SK-N-DZ (cell line): ENCODE measurements at regions not wholly inside any gene's neighbourhood (a gene's known extent, or its start where the extent isn't known, plus 50 kb on each side); places are given as distances from the start of the nearest gene placed in this dataset.
A peak's percentile ranks its signal among the peaks of the same experiment; 100 is the strongest.
"Not testable (repeated sequence)": the region's sequence is repeated elsewhere in the genome, so short reads cannot be mapped to it uniquely, and the experiment has no call there.

Experiments used
- DNase-seq: peaks from one replicate; pipeline ENCODE4 v3.0.0-alpha.2; 2015; ENCODE audit warnings: low spot score

DNA sequence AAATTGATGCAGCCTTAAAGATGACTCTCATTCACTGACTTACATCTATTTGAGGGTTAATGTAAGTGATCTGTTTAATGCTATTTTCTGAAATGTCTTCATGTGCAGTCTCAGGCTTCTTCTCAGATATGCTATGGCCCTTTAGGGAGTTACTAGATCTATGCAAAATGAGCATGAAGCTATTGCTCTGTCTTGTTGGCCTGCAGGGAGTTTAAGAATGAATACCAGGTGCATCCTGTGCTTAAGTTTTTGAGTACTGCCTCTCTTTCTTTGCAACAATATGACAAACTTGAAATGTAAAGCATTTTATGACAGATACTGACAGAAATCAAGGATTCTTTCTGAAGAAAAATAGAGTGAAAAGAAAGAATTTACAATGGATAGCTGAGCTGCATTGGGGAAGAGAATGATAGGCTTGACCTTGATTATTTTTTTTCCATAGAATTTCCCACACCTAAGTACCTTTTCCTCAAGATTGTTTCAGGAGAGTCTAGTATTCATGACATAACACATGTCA lies 1058.3 kb upstream of the TMEFF2 start:
- no peak for DNase-seq

DNA sequence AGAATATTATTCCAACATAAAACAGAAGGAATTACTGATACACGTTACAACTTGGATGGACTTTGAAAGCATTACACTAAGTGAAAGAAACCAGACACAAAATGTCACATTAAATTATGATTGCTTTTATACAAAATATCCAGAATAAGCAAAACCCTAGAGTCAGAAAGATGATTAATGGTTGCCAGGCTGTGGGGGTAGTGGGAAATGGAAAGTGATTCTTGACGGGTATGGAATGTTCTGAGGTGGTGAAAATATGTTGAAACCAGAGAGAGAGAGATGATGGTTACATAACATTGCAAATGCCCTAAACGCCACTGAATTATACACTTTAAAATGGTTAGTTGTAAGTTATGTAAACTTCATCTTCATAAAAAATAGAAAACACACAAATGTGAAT lies 1057.2 kb upstream of the TMEFF2 start:
- DNase-seq, result peak; percentile 86

DNA sequence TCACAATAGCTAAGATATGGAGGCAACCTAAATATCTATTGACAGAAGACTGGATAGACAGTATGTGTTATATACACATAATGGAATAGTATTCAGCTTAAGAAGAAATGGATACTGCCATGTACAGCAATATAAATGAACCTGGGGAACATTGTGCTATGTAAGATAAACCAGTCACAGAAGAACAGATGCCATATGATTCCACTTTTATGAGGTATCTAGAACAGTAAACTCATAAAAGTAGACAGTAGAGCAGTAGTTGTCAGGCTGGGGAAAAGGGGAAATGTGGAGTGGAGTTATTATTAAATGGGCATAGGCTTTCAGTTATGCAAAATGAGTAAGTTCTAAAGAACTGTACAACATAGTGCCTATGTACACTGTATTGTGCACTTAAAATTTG lies 1055.7 kb upstream of the TMEFF2 start:
- DNase-seq, result no peak

DNA sequence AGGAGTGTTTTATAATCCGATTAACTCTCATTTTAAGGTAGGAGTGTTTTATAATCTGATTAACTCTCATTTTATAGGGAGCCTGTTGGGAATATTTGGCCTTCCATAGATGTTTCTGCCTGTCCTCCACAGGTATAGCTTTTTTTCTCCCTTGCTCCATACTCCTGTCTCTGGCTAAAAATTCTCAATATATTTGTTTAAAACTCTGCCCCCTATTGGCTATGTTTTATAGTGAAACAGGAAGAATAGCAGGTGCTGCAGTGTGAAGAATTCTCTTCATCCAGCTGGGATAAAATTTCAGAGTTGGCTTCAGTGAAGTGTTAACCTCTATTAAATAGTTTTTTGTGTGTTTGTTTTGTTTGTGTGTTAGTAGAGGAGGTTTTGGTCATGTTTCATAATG lies 1046.0 kb upstream of the TMEFF2 start:
- no peak for DNase-seq

DNA sequence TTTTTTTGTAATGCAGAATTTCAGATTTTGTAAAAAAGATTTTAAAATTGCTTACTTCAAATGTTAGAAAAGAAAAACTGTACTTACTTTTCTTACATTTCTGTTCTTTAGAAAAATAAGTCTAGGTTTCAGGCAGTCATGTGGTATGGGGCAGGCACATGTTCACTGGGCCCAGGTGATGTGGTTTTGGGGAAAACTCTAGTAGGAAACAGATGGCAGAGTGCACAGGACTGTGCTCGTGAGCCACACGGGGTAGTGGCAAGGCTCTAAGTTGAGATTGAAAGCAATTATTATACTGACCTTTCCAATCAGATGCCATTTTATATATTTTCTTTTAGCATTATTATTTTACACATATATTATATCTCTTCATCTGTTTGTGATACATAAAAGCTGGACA lies 1036.9 kb upstream of the TMEFF2 start:
- DNase-seq, result no peak

DNA sequence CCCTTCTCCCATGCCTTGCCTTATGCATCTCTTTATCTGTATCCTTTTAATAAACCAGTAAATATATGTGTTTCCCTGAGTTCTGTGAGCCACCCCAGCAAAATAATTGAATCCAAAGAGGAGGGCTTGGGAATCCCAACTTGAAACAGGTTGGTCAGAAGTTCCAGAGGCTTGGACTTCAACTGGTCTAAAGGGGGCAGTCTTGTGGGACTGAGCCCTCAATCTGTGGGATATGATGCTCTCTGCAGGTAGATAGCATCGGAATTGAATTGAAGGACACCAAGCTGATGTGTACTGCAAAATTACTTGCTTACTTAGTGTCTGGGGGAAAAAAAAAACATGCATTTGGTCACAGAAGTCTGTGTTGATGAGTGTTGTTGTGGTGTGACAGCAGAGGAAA lies 1033.5 kb upstream of the TMEFF2 start:
- no peak for DNase-seq

DNA sequence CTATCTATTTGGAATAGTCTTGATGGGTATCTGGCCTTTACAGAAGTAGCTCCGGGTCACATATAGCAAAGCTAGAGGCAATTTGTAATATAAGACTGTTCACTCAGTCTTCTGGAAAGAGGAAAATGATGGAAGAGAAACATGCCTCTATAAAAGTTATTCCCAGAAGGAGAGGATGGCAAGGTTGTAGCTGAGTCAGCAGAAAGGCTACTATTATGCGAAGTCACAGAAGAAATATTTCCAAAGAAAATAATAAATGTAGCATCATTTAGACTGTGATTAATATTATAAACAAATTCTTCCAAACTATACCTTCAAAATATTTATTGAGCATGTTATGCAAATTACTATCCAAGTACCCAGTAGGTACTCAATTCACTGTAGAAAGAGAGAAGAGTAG lies 1027.7 kb upstream of the TMEFF2 start:
- no peak for DNase-seq

DNA sequence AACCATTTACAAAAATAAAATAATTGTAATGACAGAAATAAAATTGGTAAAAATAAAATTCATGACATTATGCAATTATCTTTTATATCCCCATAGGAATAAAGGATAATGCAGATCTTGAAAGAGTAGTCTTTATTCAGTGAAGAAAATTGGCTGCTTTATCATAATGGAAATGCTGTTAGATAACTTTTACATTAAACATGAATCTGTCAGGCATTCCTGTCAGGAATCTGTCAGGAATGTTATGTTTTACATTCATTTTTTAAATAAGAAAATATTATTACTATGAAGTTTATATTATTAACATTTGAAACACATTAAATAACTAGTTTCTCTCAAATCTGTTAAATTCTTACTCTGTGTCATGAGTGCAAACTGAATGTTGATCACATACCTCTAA lies 1024.7 kb upstream of the TMEFF2 start:
- no peak for DNase-seq

DNA sequence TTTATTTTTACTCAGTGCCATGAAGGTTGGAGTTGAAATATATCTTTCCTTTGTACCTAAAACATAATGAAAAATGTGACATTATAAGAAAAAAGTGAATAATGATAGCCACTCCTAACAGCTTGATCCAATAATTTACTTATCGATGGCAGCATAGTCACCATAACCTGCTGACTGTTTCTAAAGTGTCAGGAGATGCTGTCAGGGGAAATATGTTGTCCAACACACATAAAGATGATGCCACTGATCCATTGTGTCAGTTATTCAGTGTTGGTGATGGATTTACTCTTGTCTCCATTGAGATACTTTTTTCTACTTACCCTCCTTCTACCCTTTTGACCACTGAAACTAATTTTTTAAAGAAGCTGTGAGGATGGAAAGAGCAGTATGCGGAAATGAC lies 1006.9 kb upstream of the TMEFF2 start:
- no peak for DNase-seq

DNA sequence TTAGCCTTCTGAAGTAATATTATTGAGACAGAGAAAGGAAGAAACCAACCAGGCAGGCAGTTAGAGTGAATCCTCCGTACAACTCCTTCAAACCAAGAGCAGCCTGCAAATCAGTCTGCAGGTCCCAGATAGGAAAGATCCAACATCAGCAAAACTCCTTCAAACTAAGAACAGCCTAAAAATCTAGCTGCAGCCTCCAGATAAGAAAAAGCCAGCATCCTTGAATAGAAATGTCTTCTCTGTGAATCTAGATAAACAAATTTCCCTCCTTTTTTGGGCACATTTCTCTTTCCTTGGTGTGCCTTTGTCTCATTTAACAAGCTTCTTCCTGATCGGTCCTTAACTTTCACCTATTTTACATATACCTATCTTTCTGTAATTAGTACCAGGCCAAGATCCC lies 1004.6 kb upstream of the TMEFF2 start:
- no peak for DNase-seq

DNA sequence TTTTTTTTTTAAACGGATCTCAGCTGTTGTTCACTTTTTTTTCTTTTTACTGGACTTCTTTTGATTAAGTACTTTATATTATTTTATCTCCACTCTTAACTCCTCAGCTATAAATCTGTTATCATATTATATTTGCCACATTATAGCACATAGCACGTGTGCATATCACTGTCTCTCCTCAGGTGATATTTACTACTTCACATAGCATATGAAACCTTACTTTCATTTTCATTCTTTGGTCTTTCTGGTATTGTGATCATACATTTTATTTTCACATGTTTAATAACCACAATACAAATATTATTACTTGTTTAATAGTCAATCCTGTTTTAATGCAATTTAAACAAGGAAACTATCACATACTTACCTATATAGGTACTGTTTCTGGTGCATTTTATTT lies 993.1 kb upstream of the TMEFF2 start:
- DNase-seq, result no peak

DNA sequence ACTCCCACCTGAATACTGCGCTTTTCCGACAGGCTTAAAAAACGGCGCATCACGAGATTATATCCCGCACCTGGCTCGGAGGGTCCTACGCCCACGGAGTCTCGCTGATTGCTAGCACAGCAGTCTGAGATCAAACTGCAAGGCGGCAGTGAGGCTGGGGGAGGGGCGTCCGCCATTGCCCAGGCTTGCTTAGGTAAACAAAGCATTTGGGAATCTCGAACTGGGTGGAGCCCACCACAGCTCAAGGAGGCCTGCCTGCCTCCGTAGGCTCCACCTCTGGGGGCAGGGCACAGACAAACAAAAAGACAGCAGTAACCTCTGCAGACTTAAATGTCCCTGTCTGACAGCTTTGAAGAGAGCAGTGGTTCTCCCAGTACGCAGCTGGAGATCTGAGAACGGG lies 976.2 kb upstream of the TMEFF2 start:
- DNase-seq, result not testable (repeated sequence)

DNA sequence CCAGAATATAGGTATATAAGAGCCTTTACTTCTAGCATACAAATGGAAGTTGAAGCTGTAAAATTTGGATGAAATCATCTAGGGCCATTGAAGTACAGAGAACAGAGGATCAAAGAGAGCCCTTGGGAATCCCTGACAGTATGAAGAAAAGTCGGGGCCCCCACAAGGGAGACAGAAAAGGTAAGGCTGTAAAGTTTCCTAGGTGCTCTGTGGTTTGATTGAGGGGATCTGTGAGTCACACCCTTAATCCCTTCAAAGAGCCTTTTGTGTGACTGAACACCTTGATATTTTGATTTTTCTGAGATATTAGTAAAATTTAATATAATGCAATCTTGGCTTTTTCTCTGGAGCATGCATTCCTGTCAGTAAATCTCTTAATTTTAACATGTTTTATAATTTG lies 961.7 kb upstream of the TMEFF2 start:
- no peak for DNase-seq

DNA sequence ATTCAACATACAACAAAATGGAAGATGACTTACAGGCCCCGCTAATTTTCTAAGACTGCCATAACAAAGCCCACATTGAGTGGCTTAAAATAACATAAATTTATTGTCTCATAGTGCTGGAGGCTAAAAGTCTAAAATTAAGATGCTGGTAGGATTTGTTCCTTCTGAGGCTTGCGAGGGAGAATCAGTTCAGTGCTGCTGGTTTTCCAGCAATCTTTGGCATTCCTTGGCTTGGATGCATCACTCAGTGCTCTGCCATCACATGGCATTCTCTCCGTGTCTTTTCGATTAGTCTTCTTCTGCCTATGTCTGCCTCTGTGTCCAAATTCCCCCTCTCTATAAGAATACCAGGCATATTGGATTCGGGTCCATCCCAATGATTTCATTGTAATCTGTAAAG lies 959.3 kb upstream of the TMEFF2 start:
- no peak for DNase-seq

DNA sequence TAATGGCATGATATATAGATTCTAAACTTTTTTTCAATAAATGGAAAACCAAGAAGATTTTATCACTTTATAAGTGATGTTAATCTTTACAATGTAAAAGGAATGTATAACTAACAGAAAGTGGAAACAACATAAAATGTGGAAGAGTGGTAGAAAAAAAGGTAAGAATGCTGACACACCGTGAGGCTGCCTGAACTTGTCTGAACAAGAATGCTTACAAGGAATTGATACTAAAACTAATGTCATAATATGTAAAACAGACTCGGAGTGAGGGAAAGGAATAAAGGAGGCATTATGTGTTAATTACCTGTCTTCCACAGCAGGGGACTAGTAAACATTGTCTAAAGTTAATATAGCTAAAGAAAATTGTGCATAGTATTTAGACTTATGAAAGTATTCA lies 958.8 kb upstream of the TMEFF2 start:
- DNase-seq, result no peak

DNA sequence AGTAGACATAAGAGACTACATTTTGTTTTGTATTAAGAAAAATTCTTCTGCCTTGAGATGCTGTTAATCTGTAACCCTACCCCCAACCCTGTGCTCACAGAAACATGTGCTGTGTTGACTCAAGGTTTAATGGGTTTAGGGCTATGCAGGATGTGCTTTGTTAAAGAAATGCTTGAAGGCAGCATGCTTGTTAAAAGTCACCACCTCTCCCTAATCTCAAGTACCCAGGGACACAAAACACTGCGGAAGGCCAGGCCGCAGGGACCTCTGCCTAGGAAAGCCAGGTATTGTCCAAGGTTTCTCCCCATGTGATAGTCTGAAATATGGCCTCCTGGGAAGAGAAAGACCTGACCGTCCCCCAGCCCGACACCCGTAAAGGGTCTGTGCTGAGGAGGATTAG lies 947.7 kb upstream of the TMEFF2 start:
- not testable (repeated sequence) for DNase-seq

DNA sequence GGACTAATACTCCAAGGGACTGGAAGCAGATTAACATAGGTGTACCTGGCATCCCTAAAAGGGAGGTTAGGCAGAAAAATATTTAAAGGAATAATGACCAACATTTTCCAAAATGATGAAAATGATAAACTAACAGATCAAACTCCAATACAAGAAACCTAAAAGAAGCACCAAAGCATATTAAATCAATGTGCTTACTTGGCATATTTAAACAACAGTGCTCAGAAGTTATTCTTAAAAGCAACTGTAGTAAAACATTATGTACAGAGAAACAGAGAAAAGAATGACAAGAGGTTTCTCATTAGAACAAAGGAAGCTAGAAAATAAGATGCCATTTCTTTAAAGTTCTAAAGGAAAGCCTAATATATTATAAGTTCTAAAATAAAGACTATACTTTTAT lies 947.3 kb upstream of the TMEFF2 start:
- DNase-seq, result no peak

DNA sequence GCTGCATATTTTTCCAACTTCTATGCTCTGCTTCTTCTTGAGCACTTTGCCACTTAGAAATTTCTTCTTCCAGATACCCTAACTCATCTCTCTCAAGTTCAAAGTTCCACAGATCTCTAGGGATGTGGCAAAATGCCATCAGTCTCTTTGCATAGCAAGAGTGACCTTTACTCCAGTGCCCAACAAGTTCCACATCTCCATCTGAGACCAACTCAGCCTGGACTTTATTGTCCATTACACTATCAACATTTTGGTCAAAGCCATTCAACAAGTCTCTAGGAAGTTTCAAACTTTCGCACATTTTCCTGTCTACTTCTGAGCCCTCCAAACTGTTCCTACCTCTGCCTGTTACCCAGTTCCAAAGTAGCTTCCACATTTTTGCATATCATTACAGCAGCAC lies 946.2 kb upstream of the TMEFF2 start:
- DNase-seq, result not testable (repeated sequence)

DNA sequence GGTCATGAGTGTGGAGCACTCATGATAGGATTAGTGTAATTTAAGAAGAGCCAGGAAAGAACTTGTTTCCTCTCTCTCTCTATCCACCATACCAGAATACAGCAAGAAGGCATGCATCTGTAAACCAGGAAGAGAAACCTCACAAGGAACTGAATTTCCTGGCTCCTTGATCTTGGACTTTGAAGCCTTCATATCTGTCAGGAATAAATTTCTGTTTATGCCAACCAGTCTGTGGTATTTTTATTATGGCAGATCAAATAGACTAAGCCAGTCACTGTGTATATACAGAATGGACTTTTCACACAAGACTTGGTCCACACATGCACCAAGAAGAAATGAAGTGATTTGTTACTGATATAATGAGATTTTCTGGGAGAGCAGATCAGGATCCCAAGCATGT lies 930.1 kb upstream of the TMEFF2 start:
- no peak for DNase-seq

DNA sequence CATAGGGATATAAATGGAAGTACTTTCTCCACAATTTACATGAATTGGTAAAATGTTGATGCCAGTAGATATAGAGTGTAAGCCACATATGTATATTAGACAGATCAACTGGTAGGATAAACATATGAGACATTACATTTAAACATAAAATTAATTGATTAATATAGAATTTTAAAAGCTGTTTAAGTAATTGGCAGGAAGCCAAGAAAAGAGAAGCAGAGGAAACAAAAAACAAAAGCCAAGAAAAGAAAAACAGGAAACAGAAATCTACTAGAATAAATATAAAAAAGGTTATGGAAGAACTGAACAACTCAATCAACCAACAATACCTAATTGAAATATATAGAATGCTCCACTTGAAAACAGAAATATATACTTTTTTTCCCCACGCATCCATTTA lies 920.1 kb upstream of the TMEFF2 start:
- DNase-seq, result no peak

DNA sequence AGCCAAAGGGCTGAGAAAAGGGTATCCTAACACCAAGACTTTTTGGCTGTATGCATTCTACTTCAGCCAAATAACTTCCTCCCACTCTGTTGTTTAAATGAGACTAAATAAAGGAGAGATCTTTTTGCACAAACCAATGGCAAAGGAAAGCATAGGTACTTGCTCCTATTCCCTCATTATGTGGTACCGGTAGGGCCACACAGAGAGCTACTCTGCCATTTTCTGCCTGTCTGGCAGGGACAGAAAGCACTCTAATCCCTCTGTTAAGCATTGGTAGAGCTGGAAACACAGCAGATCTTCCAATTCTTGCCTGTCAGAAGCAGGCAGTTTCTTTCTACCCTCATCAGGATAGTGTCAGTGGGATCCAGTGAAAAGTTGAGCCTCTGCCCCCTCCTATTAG lies 918.3 kb upstream of the TMEFF2 start:
- no peak for DNase-seq

DNA sequence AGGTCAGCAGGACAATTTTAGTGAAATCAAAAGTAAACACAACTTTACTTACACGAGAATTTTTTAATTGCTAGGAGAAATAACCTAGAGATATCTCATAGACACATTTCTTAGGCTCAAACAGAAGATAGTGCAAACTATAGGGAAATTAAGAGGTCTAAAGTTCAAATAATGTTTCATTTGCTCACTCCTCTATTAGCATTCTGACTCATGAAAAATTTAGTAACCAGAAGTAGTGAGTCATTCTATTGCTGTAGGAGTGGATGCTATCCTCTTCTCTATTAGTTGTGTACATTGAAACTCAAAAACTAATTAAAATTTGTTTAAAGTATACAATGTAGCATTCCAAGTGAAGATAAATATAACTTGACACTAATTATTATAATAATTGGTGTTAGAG lies 908.3 kb upstream of the TMEFF2 start:
- DNase-seq, result no peak

DNA sequence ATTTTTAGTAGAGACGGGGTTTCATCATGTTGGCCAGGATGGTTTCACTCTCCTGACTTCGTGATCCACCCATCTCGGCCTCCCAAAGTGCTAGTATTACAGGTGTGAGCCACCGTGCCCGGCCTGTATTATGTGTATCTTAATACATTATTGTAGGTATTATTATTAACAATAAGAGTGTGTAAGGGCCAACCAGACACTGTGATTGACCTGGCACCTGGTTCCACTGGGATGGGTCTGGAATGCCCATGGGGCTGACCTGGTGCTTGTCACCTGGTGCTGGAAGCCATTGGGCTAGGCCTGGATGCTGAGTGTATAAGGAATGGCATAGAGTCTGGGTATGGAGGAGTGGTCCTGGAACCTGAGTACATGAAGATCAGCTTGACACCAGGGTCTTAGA lies 906.9 kb upstream of the TMEFF2 start:
- no peak for DNase-seq

DNA sequence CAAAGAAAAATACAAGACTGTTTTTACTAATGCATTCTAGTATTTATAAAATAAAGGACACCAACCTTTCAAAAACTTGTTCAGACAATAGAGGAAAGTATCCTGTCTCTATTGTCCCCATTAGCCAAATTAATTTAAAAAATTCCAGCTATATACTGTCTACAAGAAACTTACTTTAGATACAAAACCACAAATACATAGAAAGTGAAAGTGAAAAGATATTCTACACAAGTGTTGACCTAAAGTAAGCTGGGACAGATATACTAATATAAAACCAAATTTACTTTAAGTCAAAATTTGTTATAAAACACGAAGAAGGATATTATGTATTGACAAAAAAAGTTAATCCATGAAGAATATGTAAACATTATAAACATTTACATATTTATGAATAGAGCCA lies 893.3 kb upstream of the TMEFF2 start:
- no peak for DNase-seq

DNA sequence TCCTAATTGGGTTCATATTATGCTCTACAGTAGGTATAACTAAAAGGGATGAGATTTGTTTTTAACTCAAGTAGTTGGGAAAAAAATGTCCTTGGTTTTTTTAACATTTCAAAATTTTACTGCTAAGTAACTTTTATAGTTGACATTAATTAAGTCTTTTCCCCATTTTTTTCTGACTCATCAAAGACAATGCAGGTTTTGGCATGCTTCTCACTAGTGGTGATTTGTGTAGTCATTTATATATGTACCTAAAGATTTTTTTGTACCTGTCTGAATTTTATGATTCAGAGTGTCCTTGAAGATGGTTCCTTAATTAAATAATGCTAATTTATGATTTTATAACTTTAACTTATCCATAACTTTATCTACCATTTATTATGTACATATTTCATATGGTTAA lies 882.3 kb upstream of the TMEFF2 start:
- no peak for DNase-seq
